IPS-20b (cell line): ENCODE measurements at regions not wholly inside any gene's neighbourhood (a gene's known extent, or its start where the extent isn't known, plus 50 kb on each side); places are given as distances from the start of the nearest gene placed in this dataset.
"Not testable (repeated sequence)": the region's sequence is repeated elsewhere in the genome, so short reads cannot be mapped to it uniquely, and the experiment has no call there.

Source experiments
- H3K27ac ChIP-seq: one replicate; pipeline ENCODE4 v1.5.1; 2013; ENCODE audit warnings: low read length
- H3K27me3 ChIP-seq: 2 replicates; pipeline ENCODE4 v1.6.1; 2013; ENCODE audit warnings: mild to moderate bottlenecking, low read length, inconsistent platforms; ENCODE audit not compliant: insufficient read depth
- H3K36me3 ChIP-seq: 2 replicates; pipeline ENCODE4 v1.6.1; 2013; ENCODE audit warnings: low read depth, mild to moderate bottlenecking, inconsistent platforms, low read length, moderate library complexity; ENCODE audit not compliant: insufficient read depth
- H3K4me1 ChIP-seq: 2 replicates; pipeline ENCODE4 v1.6.1; 2013; ENCODE audit warnings: mild to moderate bottlenecking, control low read depth, inconsistent platforms, low read length, moderate library complexity; ENCODE audit not compliant: insufficient read depth
- H3K4me3 ChIP-seq: 2 replicates; pipeline ENCODE4 v1.5.1; 2013; ENCODE audit warnings: mild to moderate bottlenecking, low read length, inconsistent platforms
- H3K9ac ChIP-seq: 2 replicates; pipeline ENCODE4 v1.6.1; 2013; ENCODE audit warnings: low read depth, mild to moderate bottlenecking, inconsistent platforms, low read length, moderate library complexity
- H3K9me3 ChIP-seq: 2 replicates; pipeline ENCODE4 v1.6.1; 2013; ENCODE audit warnings: mild to moderate bottlenecking, low read depth, low read length, inconsistent platforms; ENCODE audit not compliant: insufficient read depth

DNA sequence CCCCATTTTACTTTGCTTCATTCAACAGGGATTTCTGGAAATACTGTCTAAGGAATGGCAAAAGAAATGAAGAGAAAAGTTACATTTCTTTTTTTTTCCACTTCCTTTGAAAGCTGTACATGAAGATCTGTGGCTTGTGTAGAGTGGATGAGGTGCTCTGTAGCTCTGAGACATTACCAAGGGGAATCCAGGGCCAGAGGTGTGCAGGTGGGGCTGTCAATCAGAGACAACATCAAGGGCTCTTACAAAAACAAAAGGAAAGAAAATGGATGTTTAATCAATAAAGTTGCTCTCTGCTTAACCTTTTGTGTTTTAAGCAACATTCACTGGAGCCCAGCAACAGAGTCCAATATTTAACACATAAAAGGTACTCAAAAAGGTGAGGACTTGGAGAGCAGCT lies 391.1 kb downstream of the TMEM38B start:
- no peak overlapping the region for H3K9ac ChIP-seq
- no peak overlapping the region for H3K4me3 ChIP-seq
- H3K4me1 ChIP-seq = no peaks in the 10 kb centered on the region
- no peaks in the 10 kb centered on the region for H3K9me3 ChIP-seq
- no peaks in the 10 kb centered on the region for H3K36me3 ChIP-seq
- no peak overlapping the region for H3K27ac ChIP-seq
- H3K27me3 ChIP-seq = no peaks in the 10 kb centered on the region

DNA sequence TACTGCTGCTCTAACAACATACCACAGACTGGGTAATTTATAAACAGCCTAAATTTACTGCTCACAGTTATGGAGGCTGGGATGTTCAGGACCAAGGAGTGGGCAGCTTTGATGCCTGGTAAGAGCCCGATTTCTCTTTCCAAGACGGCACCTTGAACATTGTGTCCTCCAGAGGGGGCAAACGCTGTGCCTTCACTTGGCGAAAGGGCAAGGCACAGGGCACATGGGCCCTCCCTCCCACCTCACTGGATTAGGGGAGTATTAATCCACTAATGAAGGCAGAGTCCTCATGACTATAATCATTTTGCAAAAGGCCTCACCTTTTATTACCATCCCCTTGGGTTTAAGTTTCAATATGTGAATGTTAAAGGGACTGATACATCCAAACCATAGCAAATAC lies 397.7 kb downstream of the TMEM38B start:
- Histone ChIP-seq H3K4me3 (no peak overlapping the region), H3K4me1 (no peaks in the 10 kb centered on the region), H3K27me3 (no peaks in the 10 kb centered on the region), H3K9ac (no peak overlapping the region), H3K9me3 (no peaks in the 10 kb centered on the region), H3K36me3 (no peaks in the 10 kb centered on the region), H3K27ac (no peak overlapping the region)

DNA sequence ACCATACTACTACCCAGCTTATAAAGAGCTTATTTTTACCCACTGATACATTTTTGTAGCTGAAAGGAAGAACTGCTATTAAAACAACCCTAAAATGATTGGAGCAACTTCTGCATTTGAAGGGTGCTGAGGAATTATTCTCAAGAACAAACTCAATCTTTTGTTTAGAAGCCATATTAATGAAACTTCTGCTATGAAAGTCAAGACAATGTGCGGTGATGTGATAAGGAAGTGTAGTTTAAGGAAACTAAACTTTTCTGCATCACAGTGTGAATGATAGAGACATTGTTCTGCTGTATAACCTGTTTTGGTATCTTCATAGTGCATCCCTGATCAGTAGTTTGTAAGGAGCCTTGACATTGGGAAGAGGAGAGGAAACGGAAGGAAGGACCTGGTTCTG lies 408.5 kb downstream of the TMEM38B start:
- no peaks in the 10 kb centered on the region for H3K4me1 ChIP-seq
- no peaks in the 10 kb centered on the region for H3K36me3 ChIP-seq
- H3K27me3 ChIP-seq = no peaks in the 10 kb centered on the region
- H3K4me3 ChIP-seq = no peak overlapping the region
- no peaks in the 10 kb centered on the region for H3K9me3 ChIP-seq
- H3K27ac ChIP-seq = no peak overlapping the region
- H3K9ac ChIP-seq = no peak overlapping the region

DNA sequence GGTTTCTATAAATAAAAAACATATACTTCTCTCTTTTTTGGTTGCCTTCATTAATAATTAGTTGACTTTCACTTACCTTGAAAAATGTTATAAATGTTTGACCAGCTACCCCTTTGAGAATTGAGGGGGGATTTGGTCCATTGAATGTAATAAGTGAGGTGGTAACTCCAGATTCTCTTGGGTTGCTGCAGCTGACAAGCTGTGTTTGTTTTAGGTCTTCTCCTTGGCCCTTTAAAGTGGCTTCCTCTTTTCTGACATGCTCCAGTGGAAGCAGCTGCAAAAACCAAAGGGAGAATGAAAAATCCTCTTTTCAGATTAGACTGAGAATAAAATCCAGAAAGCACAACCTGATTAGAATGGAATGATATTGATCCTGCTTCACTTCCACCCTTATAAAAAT lies 410.5 kb downstream of the TMEM38B start:
- Histone ChIP-seq H3K9ac (no peak overlapping the region), H3K9me3 (no peaks in the 10 kb centered on the region), H3K4me3 (no peak overlapping the region), H3K4me1 (no peaks in the 10 kb centered on the region), H3K27ac (no peak overlapping the region), H3K36me3 (no peaks in the 10 kb centered on the region), H3K27me3 (no peaks in the 10 kb centered on the region)

DNA sequence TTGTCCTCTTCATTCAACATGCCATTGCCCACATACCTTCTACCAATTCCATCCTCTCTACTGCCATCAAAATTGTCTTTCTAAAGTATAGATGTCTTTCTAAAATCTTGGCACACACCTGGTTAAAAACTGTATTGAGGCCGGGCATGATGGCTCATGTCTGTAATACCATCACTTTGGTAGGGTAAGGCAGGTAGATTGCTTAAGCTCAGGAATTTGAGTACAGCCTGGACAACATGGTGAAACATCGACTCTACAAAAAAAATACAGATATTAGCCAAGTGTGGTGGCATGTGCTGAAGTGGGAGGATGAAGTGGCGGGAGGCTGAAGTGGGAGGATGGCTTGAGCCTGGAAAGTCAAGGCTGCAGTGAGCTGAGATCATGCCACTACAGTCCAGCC lies 412.1 kb downstream of the TMEM38B start:
- H3K36me3 ChIP-seq = no peaks in the 10 kb centered on the region
- no peaks in the 10 kb centered on the region for H3K9me3 ChIP-seq
- H3K27ac ChIP-seq = no peak overlapping the region

DNA sequence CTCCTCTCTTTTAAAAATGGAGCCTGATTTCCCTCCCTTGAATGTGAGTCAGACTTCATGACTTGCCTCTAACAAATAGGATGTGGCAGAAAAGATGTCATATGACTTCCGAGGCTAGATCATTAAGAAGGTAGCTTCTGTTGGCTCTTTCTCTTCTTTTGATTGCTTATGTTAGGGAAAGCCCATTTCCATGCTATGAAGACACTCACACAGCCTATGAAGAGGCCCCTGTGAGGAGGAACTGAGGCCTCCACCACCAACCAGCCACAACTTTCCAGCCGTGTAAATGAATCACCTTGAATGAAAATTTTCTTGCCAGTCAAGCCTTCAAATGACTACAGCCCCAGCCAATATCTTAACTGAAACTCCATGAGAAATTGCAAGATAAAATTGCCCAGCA lies 413.4 kb downstream of the TMEM38B start:
- no peaks in the 10 kb centered on the region for H3K27me3 ChIP-seq
- H3K9me3 ChIP-seq = no peaks in the 10 kb centered on the region
- H3K36me3 ChIP-seq = no peaks in the 10 kb centered on the region
- peaks cover 7% of the 10 kb centered on the region; the same call in 1 of the 2 replicates for H3K4me1 ChIP-seq
- no peak overlapping the region for H3K27ac ChIP-seq
- no peak overlapping the region for H3K9ac ChIP-seq
- no peak overlapping the region for H3K4me3 ChIP-seq

More for the DNA sequence above, 412.1 kb downstream of the TMEM38B start:
- Histone ChIP-seq H3K9ac (no peak overlapping the region), H3K27me3 (no peaks in the 10 kb centered on the region), H3K4me1 (peaks cover 6% of the 10 kb centered on the region; the same call in 1 of the 2 replicates), H3K4me3 (no peak overlapping the region)

DNA sequence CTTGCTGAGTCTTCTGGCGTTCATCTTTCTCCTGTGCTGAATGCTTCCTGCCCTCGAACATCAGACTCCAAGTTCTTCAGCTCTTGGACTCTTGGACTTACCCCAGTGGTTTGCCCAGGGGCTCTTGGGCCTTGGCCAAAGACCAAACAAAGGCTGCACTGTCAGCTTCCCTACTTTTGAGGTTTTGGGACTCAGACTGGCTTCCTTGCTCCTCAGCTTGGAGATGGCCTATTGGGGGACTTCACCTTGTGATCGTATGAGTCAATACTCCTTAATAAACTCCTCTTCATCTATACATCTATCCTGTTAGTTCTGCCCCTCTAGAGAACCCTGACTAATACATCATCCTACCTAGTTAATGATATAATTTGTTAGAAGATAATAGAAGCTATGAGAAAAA lies 415.4 kb downstream of the TMEM38B start:
- not testable (repeated sequence) for H3K36me3 ChIP-seq, H3K27ac ChIP-seq, H3K9me3 ChIP-seq

DNA sequence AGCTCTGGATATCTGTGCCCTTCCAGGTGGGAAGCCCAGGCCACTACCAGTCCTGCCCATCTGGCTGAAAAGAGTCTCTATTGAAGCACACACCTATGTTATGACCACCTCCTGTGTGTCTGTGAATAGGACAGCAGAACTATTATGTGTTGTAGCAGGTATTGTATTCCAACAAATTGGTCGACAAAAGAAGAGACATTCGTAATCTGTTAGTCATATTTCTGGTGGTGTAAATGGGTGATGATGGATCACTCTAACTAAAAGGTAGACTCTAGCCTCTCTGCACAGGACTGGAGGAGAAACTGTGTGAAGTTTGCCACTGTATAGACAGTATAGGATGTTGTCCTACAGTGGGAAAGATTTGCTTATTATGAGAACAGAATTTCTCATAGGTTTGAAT lies 416.1 kb downstream of the TMEM38B start:
- H3K9ac ChIP-seq = no peak overlapping the region
- no peak overlapping the region for H3K27ac ChIP-seq
- H3K9me3 ChIP-seq = no peaks in the 10 kb centered on the region
- H3K36me3 ChIP-seq = no peaks in the 10 kb centered on the region
- no peaks in the 10 kb centered on the region for H3K27me3 ChIP-seq
- no peak overlapping the region for H3K4me3 ChIP-seq
- peaks cover 7% of the 10 kb centered on the region; the same call in 1 of the 2 replicates for H3K4me1 ChIP-seq

More for the DNA sequence above, 415.4 kb downstream of the TMEM38B start:
- H3K27me3 ChIP-seq, H3K4me3 ChIP-seq, H3K4me1 ChIP-seq, H3K9ac ChIP-seq: not testable (repeated sequence)

DNA sequence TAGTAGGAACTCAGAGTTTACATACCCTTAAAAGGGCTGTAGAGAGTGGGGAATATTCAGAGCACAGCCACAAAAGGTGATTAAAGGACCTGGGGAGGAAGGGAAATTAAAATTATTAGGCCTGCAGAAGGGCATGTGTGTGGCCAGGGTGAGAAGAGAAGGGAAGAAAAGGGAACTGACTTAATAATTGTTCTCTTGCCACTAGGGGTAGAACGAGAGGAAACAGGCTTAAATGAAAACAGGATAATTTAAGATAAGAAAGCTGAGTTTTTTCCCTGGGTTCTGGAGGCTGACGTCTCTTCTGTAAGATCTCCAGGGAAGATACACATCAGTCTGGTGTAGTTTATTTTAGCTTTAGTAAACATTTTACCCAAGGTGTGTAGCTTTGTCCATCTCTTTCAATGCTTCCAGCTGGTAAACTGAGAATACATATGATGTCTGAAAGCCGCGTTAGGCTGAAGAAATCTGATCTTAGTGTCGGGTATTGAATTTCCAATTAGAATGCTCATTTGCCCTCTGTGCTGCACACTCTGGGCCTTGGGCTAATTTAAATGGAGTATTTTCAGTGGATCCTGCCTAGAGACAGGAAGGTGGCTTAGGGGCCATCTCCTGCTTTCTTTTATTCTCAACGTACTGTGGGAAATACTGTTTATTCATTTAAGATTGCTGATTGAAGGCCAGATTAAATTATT lies 416.8 kb downstream of the TMEM38B start:
- Histone ChIP-seq H3K4me3 (no peak overlapping the region), H3K27me3 (no peaks in the 10 kb centered on the region), H3K36me3 (no peaks in the 10 kb centered on the region), H3K9ac (no peak overlapping the region), H3K27ac (no peak overlapping the region), H3K9me3 (no peaks in the 10 kb centered on the region), H3K4me1 (peaks cover 7% of the 10 kb centered on the region; the same call in 1 of the 2 replicates)

DNA sequence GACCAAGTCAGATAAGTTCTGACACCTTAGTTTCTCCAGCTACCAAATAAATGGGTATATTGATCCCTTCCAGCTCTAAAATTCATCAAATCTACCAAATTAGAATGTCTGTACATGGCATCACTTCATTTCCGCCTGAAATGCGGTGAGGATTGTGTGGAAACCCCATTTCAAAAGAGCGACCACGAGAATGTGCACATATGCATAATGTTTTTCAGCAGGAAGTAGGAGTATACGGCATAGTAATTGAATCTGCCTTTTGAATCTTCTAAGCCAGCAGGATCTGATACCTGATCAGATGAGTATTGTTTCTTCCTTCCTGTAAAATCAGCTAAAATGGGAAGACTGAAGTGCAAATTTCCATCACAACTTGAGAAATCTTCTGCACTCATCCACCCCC lies 418.6 kb downstream of the TMEM38B start:
- Histone ChIP-seq H3K9ac (no peak overlapping the region), H3K36me3 (no peaks in the 10 kb centered on the region), H3K4me1 (peaks cover 7% of the 10 kb centered on the region; the same call in 1 of the 2 replicates), H3K27me3 (no peaks in the 10 kb centered on the region), H3K9me3 (no peaks in the 10 kb centered on the region), H3K27ac (no peak overlapping the region), H3K4me3 (no peak overlapping the region)

DNA sequence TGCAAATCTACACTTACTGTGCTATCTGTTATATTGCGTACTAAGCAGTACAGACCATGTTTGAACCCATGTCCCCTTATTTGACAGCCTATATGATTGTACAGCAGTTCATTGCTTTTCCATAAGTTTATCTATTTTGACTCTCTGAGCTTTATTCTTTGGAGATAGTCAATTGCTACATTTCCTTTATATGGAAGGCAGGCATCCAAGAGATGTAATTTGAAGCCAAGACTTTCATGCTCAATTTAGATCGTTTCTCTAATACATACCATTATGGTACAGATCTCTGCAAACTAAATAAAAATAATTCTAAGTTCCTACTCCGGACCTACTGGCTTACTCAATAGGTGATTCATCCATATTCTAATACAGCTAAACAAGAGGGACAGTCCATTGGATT lies 424.8 kb downstream of the TMEM38B start:
- no peaks in the 10 kb centered on the region for H3K36me3 ChIP-seq
- no peaks in the 10 kb centered on the region for H3K27me3 ChIP-seq
- no peaks in the 10 kb centered on the region; the same call in 1 of the 2 replicates for H3K4me1 ChIP-seq
- no peaks in the 10 kb centered on the region for H3K9me3 ChIP-seq
- H3K27ac ChIP-seq = no peak overlapping the region
- H3K9ac ChIP-seq = no peak overlapping the region
- H3K4me3 ChIP-seq = no peak overlapping the region

DNA sequence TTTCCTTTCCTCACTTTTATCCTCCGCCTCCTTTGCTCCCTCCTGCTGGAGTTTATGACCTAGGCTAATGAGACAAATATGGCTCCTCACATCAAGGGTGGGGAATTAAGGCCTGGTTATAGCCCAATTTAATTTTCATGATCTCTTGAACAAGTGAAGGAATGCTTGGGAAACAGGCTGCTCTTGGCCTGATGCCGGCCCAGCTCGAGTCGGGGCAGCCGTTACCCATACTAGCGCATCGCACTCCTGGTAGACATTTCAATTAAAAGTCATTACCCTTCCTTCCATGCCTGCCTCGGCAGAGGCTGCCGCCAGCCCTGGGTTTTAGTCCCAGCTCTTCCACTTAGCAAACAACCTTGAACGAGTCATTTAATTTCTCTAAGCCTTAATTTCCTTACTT lies 425.7 kb downstream of the TMEM38B start:
- Histone ChIP-seq H3K9ac (no peak overlapping the region), H3K9me3 (no peaks in the 10 kb centered on the region), H3K27me3 (no peaks in the 10 kb centered on the region), H3K4me1 (no peaks in the 10 kb centered on the region), H3K36me3 (no peaks in the 10 kb centered on the region), H3K4me3 (no peak overlapping the region), H3K27ac (no peak overlapping the region)
